GM18867 (cell line): ENCODE measurements at regions not wholly inside any gene's neighbourhood (a gene's known extent, or its start where the extent isn't known, plus 50 kb on each side); places are given as distances from the start of the nearest gene placed in this dataset.
"Not testable (repeated sequence)": the region's sequence is repeated elsewhere in the genome, so short reads cannot be mapped to it uniquely, and the experiment has no call there.

Source experiments
- ATAC-seq: cut with Tn5 transposase; IDR thresholded peaks from one replicate; pipeline ENCODE4 v1.9.1; 2021; ENCODE audit warnings: mild to moderate bottlenecking, moderate library complexity; ENCODE audit not compliant: unreplicated experiment

GRCh38 chr18:35822413-35822812 lies 150.1 kb upstream of the RMP24 start:
- ATAC-seq, result no peak

- ATAC-seq, result no peak
Observed at GRCh38 chr18:35826477-35826876, 146.0 kb upstream of the RMP24 start.

- no peak for ATAC-seq
Observed at GRCh38 chr18:35827275-35827902, 145.1 kb upstream of the RMP24 start.

GRCh38 chr18:35827903-35828275 lies 144.6 kb upstream of the RMP24 start:
- ATAC-seq, result no peak

DNA sequence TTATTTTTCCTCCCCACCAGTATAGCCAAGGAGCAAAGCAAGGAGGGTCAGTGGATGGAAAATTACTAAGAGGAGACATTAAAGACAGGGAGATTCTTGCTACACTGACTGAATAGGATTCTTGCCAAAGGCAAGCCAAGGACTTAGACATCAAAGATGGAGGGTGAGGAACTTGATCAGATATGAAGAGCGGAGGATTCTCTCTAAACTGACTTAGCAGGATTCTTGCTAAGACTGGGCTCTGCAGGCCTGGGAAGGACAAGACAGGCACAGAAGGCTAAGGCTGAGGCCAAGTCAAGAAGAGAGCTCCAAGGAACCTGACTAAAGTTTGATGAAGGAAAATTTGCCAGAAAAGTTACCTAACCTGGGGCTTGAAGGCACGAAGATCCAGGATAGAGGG lies 143.9 kb upstream of the RMP24 start:
- no peak for ATAC-seq

GRCh38 chr18:35835366-35835765 lies 137.1 kb upstream of the RMP24 start:
- no peak for ATAC-seq

DNA sequence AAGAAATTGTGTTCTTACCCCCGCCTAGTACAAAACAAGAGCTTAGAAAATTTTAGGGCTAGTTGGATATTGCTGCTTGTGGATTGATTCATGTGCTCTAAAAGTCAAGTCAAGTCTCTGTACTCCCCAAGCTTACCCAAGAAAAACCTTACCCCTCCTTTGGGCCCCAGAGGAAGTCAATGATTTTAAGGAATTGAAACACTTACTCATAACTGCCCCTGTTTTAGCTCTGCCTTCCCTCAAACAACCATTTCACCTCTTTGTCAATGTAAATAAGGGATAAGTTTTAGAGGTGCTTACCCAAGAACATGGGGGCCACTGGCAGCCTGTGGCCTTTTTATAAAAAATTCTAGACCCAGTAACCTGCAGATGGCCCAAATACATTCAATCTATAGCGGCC lies 136.6 kb upstream of the RMP24 start:
- peak; percentile 93 for ATAC-seq

GRCh38 chr18:35836932-35837331 lies 135.5 kb upstream of the RMP24 start:
- no peak for ATAC-seq

DNA sequence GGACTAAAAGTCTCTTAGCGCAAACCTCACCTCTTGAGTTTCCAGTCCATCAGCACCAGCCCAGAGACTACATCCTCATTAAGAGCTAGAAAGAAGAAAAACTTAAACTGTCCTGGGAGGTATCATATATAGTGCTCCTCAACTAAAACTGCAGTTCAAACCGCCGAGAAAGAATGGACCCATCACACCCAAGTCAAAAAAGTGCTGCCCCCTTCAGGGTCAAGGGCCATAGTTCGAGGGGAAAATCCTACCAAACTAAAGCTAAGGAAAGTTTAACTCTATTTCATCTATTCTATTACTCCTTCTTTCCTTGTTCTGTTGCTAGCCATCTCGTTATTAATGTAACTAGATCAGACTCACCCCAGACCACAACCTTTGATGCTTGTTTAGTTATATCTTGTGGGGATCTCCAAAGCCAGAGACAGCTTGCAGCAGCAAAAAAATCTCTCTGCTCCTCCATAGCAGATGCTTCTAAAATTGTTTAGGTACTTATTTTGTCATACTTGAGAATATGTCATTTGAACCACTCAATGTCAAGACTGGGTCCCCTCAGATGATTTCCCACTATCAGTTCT lies 134.5 kb upstream of the RMP24 start:
- no peak for ATAC-seq

DNA sequence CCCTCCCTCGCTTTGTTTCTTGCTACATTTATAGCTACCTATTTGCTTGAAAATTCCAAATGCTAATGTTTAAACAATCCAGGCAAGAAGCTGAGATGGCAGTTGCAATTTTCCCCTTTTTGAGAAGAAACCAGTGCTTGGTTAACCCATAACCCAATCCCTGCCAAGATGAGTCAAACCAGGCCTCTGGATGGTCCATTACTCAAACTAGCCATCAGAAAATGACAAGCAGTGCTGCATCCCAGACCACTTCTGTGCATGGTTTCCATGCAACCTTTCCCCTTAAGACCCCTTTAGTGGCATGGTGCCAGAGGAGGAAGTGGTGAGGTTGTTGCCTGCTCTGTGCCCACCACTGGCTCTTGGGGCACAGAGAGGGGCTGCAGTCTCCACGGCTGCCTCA lies 131.2 kb upstream of the RMP24 start:
- no peak for ATAC-seq

- no peak for ATAC-seq
Observed at GRCh38 chr18:35842536-35842935, 129.9 kb upstream of the RMP24 start.

- not testable (repeated sequence) for ATAC-seq
Observed at GRCh38 chr18:35848321-35848720, 124.2 kb upstream of the RMP24 start.

- ATAC-seq, result not testable (repeated sequence)
Observed at GRCh38 chr18:35849241-35849640, 123.2 kb upstream of the RMP24 start.

- peak; percentile 50 for ATAC-seq
Observed at GRCh38 chr18:35851286-35851970, 121.1 kb upstream of the RMP24 start.

DNA sequence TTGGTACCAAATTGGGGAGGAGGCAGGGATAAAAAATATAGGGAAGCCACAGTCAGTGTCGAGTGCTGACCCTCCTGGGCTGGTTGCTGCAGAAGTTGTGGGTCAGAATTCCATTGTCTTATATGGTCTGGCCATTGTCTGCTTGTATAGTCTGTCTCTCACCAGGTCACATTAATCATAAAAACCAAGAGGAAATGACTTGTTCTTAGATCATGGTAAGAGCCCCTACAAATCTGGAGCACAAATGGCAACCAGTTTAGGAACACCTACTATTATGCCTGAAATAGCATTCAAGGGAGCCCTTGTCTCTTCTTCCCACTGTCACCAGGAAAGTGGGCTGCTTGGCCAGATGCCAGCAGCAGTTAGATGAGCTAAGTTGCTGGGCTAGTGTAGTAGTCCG lies 119.7 kb upstream of the RMP24 start:
- no peak for ATAC-seq

DNA sequence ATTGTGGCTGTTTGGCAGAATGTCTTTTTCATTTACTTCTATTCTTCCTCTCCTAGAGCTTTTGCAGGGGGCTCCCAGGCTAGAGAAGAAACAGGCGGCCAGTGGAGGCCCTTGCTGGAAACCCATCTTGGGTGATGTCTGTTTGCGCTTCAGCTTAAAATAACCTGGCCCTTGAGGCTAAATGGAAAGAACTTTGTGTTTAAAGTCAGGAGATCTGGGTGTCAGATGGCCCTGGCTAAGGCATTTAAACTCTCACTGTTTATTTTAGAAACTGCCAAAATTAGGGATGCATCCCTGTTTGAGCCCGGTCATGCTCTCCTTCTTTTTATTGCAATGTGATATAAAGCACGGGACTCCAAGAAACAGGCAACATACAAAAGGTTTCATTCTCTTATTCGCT lies 118.4 kb upstream of the RMP24 start:
- no peak for ATAC-seq

DNA sequence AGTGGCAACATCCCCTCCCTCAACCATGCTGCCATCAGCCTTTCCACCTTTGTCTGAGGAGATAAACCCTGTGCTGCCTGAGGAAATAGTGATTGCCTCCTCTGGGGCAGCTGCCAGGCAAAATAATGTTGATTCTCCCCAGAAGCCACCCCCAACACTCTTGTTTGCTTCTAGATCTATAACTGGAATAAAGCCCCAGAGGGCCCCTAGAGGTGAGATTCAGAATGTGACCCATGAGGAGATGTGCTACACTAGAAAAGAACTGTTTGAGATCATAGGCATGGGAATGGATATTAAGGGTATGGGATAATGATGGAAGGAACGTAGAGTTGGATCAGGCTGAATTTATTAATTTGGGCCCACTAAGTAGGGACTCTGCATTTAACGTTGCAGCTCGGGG lies 116.3 kb upstream of the RMP24 start:
- ATAC-seq, result no peak

DNA sequence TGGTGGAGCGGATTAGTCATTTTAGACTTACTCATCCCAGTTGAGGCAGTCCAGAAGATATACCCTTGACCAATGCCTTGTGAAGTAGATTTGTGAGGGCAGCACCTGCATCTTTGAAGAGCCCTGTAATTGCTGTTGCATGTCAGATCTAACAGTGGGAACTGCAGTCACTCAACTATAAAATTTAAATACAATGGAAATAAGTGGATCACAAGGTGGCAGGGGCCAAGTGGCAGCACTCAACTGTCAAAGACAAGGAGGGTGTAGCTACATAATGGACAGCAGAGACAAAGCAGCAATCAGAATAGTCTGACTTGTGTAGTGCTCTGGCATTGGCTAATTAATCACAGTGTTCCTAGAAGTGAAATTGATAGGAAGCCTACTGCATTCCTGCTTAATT lies 115.8 kb upstream of the RMP24 start:
- not testable (repeated sequence) for ATAC-seq

DNA sequence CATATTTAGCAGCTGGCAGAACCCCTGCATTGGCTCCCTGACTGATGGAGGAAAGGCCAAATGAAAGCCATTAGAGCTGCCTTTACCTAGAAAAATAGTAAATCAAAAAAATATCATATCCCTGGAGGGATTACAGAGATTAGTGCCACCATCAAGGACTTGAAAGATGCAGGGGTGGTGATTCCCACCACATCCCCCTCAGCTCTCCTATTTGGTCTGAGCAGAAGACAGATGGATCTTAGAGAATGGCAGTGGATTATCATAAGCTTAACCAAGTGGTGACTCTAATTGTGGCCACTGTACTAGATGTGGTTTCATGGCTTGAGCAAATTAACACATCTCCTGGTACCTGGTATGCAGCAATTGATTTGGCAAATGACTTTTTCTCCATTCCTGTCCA lies 114.9 kb upstream of the RMP24 start:
- not testable (repeated sequence) for ATAC-seq

- peak; percentile 77 for ATAC-seq
Observed at GRCh38 chr18:35861367-35862118, 110.9 kb upstream of the RMP24 start.

DNA sequence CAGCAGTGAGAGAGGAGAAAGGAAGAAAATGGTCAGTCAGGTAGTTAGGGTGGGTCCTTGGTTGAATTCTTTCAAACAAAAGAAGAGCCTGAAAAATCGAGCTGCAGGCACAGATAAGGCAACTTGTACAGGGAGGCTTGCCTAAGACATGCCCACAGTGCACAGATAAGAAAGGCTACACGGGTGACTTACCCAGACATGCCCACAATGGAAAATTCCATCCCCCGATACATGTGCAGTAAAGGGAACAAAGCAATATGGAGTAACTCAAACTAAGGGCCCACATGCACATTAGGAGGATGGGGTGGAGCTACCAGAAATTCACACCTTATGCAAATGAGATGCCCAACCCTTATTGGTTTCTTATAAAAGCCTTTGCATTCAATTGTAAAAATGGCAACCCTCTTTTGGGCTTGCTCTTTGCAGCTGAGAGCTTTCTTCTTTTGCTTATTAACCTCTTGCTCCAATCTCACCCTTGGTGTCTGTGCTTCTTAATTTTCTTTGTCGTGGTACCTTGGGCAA lies 110.3 kb upstream of the RMP24 start:
- peak; percentile 10 for ATAC-seq

DNA sequence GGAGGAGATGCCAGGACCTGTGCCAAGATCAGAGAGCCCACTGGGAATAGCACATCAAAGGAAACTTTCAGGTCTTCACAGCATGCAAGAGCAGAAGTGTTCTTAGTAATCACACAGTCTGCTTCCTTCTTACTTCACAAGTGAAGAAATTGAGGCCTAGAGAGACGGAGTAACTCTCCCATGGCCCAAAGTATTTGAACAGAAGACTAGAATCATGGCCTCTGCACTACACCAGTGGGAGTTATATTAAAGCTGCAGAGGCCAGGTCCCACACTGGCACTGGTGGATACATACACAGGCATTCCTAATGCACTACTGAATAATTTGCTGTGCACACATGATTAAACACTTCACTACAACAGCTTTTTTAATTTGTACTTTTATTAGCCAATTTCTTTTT lies 107.6 kb upstream of the RMP24 start:
- ATAC-seq, result no peak
